Peyer's patch (tissue), 4 donors: ENCODE measurements at regions not wholly inside any gene's neighbourhood (a gene's known extent, or its start where the extent isn't known, plus 50 kb on each side); places are given as distances from the start of the nearest gene placed in this dataset.

Experiments used
- CTCF ChIP-seq, 6 experiments: fragments of 450-650 bp in 4 of 6; fragments of 200-600 bp in 2 of 6; sonication (generic) in 1 of 6; IDR thresholded peaks; one replicate each; pipeline ENCODE4 v1.5.1; 2017 to 2019; ENCODE audit warnings: antibody characterized with exemption in 6 of 6, mild to moderate bottlenecking in 3 of 6, moderate library complexity in 1 of 6
- POLR2A ChIP-seq, 2 donors: fragments of 450-650 bp; IDR thresholded peaks; one replicate each; pipeline ENCODE4 v1.5.1; 2017; ENCODE audit warnings: antibody characterized with exemption in 2 of 2, mild to moderate bottlenecking in 2 of 2, moderate library complexity in 2 of 2

- TF ChIP-seq POLR2A (IDR thresholded peaks at IDR 0.05) (no peak), CTCF (IDR thresholded peaks at IDR 0.05) (no peak)
Measured at GRCh38 chr1:58888833-58889232, 105.0 kb upstream of the JUN start.
